DOHH2 (cell line): ENCODE measurements at regions not wholly inside any gene's neighbourhood (a gene's known extent, or its start where the extent isn't known, plus 50 kb on each side); places are given as distances from the start of the nearest gene placed in this dataset.

Experiments used
- EZH2phosphoT487 ChIP-seq: fragments of 200-600 bp; sonication (generic); IDR thresholded peaks from 2 replicates; pipeline ENCODE4 v1.6.1; 2017; ENCODE audit warnings: borderline replicate concordance, mild to moderate bottlenecking, antibody characterized with exemption, low read length, moderate library complexity, mixed read lengths
- TF ChIP-seq, protein P1 (sequence below): fragments of 200-600 bp; sonication (generic); IDR thresholded peaks from one replicate; pipeline ENCODE4 v1.5.1; 2014; ENCODE audit warnings: antibody characterized with exemption, mild to moderate bottlenecking, low read depth, low read length; ENCODE audit not compliant: poor library complexity, severe bottlenecking

DNA sequence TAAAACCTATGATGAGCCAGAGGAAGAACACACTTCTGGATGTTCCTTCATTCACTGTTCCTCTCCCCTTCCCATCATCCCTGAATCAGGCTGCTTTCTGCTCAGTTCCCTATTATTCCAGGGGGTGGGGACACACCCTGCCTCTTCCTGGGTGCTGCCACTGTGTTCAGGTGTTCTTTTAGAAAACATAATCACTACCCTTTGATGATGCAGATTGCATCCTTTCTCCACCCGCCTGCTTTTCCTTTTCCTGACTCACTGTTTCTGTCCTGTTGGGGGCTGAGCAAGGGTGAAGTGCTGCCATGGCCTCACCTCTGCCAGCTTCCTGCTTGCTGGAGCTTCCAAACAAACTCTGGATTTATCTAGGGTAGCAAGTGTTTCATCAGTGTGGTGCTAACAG, 331.9 kb upstream of the GRIA1 start:
- TF ChIP-seq, protein P1, sequence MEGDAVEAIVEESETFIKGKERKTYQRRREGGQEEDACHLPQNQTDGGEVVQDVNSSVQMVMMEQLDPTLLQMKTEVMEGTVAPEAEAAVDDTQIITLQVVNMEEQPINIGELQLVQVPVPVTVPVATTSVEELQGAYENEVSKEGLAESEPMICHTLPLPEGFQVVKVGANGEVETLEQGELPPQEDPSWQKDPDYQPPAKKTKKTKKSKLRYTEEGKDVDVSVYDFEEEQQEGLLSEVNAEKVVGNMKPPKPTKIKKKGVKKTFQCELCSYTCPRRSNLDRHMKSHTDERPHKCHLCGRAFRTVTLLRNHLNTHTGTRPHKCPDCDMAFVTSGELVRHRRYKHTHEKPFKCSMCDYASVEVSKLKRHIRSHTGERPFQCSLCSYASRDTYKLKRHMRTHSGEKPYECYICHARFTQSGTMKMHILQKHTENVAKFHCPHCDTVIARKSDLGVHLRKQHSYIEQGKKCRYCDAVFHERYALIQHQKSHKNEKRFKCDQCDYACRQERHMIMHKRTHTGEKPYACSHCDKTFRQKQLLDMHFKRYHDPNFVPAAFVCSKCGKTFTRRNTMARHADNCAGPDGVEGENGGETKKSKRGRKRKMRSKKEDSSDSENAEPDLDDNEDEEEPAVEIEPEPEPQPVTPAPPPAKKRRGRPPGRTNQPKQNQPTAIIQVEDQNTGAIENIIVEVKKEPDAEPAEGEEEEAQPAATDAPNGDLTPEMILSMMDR: no peak
- TF ChIP-seq EZH2phosphoT487: no peak
